ENCODE measurements at regions not wholly inside any gene's neighbourhood (a gene's known extent, or its start where the extent isn't known, plus 50 kb on each side); places are given as distances from the start of the nearest gene placed in this dataset.

DNA sequence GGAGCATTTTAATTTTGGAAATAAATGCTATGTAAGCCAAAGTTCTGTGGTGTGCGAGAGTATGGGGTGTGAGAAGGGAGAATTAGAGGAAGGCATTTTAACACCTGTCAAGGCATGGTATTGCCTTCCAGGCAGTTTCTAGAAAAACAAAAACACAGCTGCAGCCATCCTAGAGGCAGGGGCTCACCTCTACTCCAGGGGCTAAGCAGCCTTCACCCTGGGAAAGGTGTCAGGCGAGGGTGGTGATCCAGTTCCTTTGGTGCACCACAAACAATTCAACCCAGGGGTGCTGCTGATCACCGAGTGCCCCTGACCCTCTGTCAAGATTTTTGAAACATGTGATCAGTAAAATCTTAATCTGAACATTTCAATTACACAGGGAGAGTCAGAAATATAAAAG lies 59.2 kb upstream of the GPR26 start:
- DNase-seq (ENCODE audit: low read depth): no peak
- no peak overlapping the region for H3K4me3 ChIP-seq (ENCODE audit: control insufficient read depth, low read depth, low read length)
- TF ChIP-seq, protein P1, sequence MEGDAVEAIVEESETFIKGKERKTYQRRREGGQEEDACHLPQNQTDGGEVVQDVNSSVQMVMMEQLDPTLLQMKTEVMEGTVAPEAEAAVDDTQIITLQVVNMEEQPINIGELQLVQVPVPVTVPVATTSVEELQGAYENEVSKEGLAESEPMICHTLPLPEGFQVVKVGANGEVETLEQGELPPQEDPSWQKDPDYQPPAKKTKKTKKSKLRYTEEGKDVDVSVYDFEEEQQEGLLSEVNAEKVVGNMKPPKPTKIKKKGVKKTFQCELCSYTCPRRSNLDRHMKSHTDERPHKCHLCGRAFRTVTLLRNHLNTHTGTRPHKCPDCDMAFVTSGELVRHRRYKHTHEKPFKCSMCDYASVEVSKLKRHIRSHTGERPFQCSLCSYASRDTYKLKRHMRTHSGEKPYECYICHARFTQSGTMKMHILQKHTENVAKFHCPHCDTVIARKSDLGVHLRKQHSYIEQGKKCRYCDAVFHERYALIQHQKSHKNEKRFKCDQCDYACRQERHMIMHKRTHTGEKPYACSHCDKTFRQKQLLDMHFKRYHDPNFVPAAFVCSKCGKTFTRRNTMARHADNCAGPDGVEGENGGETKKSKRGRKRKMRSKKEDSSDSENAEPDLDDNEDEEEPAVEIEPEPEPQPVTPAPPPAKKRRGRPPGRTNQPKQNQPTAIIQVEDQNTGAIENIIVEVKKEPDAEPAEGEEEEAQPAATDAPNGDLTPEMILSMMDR (IDR thresholded peaks at IDR 0.05; ENCODE audit: control insufficient read depth, insufficient read depth, low read depth, low read length, missing control alignments): no peak

DNA sequence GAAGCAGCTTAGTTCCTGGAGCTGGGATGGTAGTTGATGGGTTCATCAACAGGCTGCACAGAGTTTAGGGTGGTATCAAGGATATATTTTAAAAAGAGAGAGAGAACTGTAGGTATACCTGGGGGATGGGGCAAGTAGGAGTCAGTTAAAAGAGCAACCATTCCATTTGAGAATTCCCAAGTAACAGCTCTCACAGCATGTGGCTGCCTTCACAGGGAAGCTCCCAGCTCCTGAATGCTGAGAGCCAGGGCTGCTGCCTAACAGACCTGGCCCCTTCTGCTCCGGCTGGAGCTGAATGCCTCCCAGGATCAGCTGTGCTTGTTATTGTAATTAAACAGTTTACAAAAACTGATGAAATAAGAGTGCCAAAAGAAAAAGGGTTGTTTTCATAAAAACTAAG lies 58.8 kb upstream of the GPR26 start:
- no peak overlapping the region for H3K4me3 ChIP-seq (ENCODE audit: control insufficient read depth, low read depth, low read length)
- DNase-seq (ENCODE audit: low read depth): no peak
- TF ChIP-seq, protein P1 (IDR thresholded peaks at IDR 0.05; ENCODE audit: control insufficient read depth, insufficient read depth, low read depth, low read length, missing control alignments): no peak

DNA sequence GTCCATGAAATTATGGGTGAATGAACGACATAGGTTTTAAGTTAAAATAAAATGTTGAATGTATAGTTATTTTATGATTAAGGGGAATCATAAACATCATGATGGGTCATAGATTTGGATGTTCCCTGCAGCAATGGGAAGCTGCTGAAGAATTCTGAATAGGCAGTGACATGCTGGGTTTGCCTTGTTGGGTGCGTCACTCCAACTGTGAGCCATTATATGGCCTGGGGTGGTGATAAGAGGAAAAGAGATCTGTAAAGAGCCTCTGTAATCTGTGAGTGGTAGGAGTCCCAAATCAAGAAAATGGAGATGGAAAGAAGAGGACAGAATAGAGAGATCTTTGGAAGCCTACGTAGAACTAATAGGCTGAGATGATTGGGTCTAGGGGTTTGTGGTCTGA lies 58.1 kb upstream of the GPR26 start:
- TF ChIP-seq, protein P1 (IDR thresholded peaks at IDR 0.05; ENCODE audit: control insufficient read depth, insufficient read depth, low read depth, low read length, missing control alignments): no peak
- no peak for DNase-seq (ENCODE audit: low read depth)
- no peak overlapping the region for H3K4me3 ChIP-seq (ENCODE audit: control insufficient read depth, low read depth, low read length)

DNA sequence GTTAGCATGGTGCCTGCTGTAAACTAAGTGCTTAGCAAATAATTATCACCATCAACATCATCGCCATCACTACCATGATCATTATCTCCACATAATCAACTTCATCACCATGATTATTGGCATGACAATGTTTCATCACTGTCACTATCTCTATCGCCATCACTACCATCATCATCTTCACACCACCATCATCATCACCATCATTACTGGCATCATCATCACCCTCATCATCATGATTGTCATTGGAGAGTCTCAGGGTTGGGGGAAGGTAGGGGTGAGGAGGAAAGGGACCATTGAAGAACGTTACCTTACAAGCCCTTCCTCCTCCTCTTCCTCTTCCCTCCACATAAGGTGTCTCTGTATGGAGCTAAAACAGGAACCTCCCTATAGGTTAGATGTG lies 54.9 kb upstream of the GPR26 start:
- TF ChIP-seq, protein P1 (IDR thresholded peaks at IDR 0.05; ENCODE audit: control insufficient read depth, insufficient read depth, low read depth, low read length, missing control alignments): no peak
- H3K4me3 ChIP-seq (ENCODE audit: control insufficient read depth, low read depth, low read length): no peak overlapping the region
- no peak for DNase-seq (ENCODE audit: low read depth)

DNA sequence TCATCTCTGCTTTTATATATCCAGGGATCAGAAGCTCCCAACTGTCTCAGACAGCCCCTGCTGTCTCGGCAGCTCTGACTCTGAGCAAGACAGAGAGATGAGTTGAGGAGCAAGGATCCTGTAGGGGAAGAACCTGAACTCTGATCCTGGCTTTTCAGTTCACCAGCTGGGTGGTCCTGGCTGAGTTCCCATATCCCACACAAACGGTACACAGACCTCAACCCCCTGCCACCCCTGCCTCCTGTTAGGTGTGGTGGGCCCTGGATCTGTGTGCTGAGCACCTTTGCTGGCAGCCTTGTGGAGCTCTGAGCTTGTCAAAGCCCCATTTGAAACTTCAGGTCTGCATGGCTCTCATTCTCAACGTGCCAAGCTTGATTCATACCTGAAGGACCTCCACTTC lies 54.3 kb upstream of the GPR26 start:
- DNase-seq (ENCODE audit: low read depth): no peak
- H3K4me3 ChIP-seq (ENCODE audit: control insufficient read depth, low read depth, low read length): no peak overlapping the region
- TF ChIP-seq, protein P1 (IDR thresholded peaks at IDR 0.05; ENCODE audit: control insufficient read depth, insufficient read depth, low read depth, low read length, missing control alignments): no peak

DNA sequence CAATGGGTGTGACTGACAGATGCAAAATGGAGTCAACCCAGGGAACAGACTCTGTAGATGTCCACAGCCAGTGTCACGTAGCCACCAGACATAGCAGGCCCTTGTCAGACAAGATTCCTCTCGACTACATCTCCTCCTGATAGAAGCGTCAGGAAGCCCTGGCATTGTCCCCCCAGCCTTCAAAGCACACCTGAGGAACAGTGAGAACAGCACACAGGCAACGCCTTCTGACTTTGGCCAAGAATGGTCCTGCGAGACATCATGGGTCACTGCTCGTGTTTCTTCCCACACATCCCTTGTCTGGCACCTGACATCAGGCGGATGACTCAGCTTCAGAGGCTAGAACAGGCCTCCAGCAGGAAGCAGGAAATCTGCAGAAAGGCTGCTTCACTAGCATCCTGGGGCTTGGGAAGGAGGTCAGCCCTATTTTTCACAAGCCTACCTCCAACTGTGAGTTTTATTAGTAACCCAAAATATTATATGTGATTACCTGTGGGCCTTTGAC lies 52.8 kb upstream of the GPR26 start:
- DNase-seq (ENCODE audit: low read depth): no peak
- TF ChIP-seq, protein P1 (IDR thresholded peaks at IDR 0.05; ENCODE audit: control insufficient read depth, insufficient read depth, low read depth, low read length, missing control alignments): no peak
- H3K4me3 ChIP-seq (ENCODE audit: control insufficient read depth, low read depth, low read length): no peak overlapping the region

DNA sequence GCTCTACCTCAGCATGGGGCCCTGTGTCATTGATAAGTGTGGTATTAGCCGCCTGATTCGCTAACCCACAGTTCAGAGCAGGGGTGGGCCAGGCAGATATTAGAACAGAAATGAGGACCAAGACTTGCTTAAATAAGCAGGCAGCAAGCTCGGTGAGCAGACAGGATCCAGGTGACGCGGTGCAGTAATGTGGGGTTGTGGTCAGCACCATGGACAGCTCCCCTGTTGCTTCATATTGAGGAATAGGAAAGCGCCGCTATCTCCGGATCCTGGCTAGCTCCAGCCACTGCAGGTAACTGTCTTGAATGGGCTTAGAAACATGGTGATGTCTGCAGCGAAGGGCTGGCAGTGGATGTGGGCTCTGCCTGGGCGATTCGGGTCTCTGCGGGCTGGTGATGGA lies 51.3 kb upstream of the GPR26 start:
- H3K4me3 ChIP-seq (ENCODE audit: control insufficient read depth, low read depth, low read length): no peak overlapping the region
- DNase-seq (ENCODE audit: low read depth): no peak

More for the DNA sequence above, 51.3 kb upstream of the GPR26 start:
- TF ChIP-seq, protein P1 (IDR thresholded peaks at IDR 0.05; ENCODE audit: control insufficient read depth, insufficient read depth, low read depth, low read length, missing control alignments): no peak
